ENCODE measurements at regions not wholly inside any gene's neighbourhood (a gene's known extent, or its start where the extent isn't known, plus 50 kb on each side); places are given as distances from the start of the nearest gene placed in this dataset.

GRCh38 chr5:60494144-60494543 lies 205.8 kb downstream of the DEPDC1B start:
- TF ChIP-seq, protein P1, sequence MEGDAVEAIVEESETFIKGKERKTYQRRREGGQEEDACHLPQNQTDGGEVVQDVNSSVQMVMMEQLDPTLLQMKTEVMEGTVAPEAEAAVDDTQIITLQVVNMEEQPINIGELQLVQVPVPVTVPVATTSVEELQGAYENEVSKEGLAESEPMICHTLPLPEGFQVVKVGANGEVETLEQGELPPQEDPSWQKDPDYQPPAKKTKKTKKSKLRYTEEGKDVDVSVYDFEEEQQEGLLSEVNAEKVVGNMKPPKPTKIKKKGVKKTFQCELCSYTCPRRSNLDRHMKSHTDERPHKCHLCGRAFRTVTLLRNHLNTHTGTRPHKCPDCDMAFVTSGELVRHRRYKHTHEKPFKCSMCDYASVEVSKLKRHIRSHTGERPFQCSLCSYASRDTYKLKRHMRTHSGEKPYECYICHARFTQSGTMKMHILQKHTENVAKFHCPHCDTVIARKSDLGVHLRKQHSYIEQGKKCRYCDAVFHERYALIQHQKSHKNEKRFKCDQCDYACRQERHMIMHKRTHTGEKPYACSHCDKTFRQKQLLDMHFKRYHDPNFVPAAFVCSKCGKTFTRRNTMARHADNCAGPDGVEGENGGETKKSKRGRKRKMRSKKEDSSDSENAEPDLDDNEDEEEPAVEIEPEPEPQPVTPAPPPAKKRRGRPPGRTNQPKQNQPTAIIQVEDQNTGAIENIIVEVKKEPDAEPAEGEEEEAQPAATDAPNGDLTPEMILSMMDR (conservative IDR thresholded peaks at IDR 0.05; ENCODE audit: low read depth, low read length): no peak
- no peak for TF ChIP-seq EZH2 (IDR thresholded peaks at IDR 0.05; ENCODE audit: borderline replicate concordance, low read depth, low read length, poor library complexity, severe bottlenecking)

Measured in A673 (cell line).